Mesenteric fat pad (tissue), 1 donor: ENCODE measurements at regions not wholly inside any gene's neighbourhood (a gene's known extent, or its start where the extent isn't known, plus 50 kb on each side); places are given as distances from the start of the nearest gene placed in this dataset.

Experiments
- DNase-seq: peaks from one replicate; pipeline ENCODE4 v3.0.0-alpha.2; 2020; ENCODE audit warnings: low spot score
- donor health status: DM: yes; HTN: yes; CAD: no.

DNA sequence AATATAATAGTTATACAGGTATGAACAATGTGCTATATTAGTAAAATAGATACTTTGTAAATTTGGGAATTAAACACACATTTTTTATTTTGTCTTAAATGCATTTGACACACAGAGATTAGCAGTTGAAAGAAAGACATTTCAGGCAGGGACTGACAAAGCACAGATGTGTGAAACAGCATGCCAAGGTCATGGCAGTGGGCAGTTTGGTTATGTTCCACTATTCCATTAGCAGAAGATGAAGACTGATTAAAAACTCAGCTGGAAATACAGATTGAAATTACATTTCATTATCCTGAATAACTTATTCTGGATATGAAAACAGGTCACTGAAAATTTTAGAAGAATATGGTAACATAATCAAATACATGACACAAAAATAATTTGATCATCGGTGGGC is 669.8 kb upstream of the LRFN5 start:
- DNase-seq, result no peak

DNA sequence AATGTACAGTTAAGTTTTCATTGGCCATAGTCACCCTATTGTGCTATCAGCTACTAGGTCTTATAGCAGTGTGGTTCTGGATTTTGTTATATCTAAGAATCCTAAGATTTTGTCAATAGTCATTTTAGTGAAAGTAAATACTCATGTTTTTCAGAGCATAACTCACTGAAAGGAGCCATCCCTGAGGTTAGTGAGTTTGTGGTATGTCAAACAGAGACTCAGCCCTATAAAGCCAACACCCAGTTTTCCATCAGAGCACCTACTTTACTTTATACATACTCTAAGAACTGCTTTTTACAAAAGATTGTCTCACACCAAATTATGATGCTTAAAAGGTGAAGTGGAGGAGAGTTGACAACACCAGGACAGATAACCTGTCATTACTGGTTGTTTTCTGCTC is 686.3 kb upstream of the LRFN5 start:
- no peak for DNase-seq

DNA sequence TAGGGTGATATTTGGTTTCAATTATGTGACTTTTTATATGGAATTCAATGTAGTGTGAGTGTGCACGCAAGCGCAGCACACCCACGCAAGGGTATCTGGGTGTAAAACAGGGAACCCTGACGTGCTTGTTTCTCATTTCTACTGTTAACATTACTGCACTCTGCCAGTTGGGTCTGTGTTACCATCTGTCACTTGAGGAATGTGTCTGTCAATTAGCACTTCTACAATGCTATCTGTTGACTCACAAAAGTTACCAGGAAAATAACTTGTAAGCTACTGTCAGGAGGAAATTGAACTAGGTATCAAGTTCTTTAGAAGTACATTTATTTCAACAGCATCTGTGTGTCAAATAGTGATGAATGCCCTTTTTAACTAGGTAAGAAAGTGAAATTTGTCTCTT is 695.5 kb upstream of the LRFN5 start:
- no peak for DNase-seq

DNA sequence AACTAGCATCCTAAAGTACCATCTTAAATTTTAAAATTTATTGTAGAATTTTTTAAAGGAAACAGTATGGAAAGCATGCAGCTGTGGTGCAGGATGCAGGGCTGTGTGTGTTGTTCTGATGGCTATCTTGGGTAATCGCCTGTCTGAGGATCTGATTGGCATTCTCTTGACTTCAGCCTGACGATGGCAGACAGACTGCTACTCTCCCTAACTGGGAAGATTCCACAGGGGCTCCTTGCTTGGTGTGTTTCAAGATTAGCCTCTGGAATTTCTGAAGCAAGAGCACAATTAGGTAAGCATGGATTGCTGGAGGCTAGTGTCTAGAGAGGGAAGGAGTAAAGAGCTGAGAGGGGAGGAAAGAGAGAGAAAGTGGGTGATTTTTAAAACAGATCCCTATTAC is 696.8 kb upstream of the LRFN5 start:
- DNase-seq, result no peak

DNA sequence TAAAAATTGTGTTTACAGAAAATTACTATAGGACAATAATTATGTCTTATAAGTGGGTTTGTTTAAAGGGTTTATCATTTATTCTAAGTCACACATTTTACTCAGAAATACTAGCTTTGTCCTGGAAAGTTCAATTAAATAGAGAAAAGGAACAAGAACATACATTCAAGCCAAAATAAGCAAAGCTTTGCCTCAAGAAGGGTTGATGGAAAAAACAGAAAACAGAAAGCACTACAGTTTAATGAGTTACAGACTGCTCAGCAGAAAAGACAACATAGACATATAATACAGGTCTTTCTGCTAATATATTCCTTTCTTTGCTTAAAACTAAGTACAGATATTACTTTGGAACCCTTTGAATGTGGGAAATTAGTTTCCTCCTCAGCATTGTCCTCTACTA is 703.0 kb upstream of the LRFN5 start:
- DNase-seq, result no peak

DNA sequence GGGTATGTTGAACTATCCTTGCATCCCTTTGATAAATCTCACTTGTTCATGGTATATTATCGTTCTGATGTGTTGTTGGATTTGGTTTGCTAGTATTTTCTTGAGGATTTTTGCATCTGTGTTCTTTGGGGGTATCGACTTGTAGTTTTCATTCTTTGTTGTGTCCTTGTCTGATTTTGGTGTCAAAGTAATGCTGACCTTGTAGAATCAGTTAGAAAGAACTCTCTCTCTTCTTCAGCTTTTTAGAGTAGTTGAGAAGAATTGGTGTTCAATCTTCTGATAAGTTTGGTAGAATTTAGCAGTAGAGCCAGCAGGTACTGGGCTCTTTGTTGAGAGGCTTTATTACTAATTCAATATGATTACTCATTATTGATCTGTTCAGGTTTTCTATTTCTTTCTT is 707.2 kb upstream of the LRFN5 start:
- no peak for DNase-seq

DNA sequence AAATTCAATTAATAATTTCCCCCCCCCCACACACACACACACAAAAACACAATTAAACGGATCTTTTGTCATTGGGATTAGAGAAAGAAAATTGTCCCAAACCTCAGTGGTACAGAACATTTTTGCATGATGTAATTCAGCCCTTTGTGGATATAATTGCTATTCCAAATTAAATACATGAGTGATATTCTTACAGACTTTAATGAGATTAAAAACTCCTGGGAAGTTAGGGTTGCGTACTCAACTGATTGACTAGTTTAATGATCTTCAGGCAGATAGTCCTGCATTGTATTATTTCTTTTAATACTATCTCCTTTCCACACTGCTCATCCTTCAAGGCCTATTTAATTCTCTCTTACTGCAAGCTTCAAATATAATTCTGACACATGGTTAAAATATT is 711.8 kb upstream of the LRFN5 start:
- no peak for DNase-seq

DNA sequence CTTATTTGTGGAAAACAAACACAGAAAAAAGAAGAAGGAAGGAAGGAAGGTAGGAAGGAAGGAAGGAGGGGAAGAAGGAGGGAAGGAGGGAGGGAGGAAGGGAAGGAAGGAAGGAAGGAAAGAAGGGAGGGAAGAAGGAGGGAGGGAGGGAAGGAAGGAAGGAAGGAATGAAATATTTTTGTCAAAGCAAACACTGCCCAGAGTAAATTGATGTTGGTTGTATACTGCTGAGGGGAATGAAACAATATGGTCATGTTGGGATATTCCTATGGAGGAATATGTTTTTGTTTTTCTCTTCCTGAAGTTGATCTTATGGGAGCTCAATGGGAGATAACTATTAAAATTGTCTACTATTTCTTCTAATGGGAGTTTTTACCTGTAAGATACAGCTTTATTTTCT is 717.5 kb upstream of the LRFN5 start:
- no peak for DNase-seq

DNA sequence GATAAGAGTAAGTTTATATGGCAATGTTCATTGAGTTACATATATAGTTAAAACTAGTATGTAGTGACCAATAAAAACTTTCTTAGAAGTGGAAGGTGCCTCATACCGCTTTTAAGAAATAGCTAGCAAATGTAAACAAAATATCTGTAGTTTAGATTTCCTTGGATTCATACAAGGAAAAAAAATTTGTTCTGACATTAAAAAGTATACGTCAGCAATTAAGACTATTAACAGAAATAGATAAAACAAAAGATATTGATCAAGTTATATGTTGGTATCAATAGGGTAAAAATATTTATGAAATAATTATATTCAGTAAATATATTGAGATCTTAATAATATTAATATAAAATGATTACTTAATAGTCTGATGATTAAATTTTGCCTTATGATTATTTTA is 718.8 kb upstream of the LRFN5 start:
- DNase-seq, result no peak

DNA sequence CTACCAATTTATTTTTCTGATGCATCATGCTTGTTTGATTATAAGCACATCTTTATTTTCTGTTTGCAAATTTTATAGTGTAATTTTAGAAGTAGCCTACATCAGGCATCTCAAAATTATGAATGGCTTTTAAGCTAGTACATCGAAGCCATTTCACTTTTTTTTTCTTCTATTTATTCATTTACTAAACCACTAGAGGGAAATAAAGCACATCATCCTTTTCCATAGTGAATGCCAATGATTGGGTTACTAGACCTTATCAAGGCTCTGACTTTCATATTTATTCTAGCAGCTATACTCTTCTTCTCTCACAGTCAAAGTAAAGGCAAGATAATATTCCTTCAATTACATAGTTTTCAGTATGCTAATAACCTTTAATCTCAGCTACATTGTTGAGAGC is 736.4 kb upstream of the LRFN5 start:
- no peak for DNase-seq

DNA sequence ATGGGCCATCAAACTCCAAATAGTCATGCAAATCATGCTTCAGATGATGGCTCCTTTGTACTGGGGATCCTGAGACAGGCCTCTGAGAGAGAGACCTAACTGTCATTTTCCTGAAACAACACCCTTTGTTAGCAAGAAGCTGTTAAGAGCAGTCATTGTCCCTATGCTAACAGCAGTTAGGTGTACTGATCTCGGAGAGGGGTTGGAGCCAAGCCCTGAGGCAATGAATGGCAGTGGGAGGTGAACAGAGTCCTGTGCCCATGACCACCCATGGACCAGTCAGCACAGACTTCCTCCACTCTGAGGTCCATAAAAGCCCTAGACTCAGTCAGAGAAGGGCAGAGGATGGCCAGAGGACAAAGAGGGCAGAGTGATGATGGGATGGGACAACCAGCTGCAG is 747.6 kb upstream of the LRFN5 start:
- no peak for DNase-seq

DNA sequence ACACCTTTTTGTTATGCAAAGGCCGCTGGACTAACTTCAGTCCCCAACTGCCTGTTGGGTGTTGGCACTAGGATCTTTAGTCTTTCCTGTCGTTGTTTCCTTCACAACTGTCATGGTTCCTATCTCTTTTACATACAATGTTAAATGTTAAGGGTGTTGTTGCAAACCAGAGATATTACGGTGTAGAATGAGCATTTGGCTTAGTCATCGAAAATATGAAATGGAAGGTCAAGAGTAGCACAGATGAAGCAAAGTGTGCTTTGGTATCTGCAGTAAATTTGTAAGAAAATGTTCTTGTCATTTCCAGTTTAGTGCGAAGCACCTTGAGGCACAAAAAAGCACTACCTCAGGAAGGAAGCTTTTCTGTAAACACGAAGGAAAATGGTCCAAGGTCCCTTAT is 751.3 kb upstream of the LRFN5 start:
- DNase-seq, result no peak

DNA sequence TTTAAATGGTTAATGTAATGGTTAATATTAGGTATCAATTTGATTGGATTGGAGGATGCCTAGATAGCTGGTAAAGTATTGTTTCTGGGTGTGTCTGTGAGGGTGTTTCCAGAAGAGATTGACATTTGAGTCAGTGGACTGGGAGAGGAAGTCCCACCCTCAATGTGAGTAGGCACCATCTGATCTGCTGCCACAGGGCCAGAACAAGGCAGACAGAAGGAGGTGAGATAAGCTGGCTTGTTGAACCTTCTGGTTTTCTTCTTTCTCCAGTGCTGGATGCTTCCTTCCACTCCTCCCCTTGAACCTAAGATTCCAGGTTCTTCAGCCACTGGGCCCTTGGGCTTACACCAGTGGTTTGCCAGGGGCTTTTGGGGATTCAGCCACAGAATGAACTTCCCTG is 756.5 kb upstream of the LRFN5 start:
- DNase-seq, result no peak

DNA sequence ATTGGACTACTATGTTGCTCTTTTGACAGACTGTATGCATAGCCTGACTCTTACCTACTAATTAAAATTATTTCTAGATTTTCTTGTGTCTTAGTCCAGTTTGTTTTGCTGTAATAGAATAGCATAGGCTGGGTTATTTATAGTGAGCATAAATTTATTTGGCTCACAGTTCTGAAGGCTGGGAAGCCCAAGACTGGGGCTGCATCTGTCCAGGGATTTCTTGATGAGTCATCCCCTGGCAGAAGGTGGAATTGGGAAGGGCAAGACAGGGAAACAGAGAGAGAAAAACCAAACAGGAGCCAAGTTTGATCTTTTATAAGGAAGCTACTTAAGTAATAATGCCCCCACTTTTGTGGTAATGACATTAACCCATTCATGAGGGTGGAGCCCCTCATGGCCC is 759.2 kb upstream of the LRFN5 start:
- no peak for DNase-seq

DNA sequence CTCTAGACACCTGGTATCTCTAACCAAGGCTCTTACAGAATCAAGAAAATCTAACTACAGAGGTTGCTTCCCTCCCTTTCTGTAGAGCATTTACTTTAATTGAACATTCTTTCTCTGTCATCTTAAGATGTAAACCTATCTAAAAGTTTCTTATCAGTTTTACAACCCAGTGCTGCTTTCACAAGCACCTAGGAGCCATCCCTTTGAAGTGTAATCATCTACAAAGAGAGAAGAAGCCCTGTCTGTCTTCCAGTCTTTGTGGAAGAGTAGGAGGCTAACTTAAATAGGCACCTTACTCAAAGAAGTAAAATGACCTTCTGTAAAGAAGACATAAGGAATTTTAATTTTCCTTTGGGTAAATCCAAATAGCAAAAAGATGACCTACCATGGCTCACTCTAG is 763.9 kb upstream of the LRFN5 start:
- DNase-seq, result no peak

DNA sequence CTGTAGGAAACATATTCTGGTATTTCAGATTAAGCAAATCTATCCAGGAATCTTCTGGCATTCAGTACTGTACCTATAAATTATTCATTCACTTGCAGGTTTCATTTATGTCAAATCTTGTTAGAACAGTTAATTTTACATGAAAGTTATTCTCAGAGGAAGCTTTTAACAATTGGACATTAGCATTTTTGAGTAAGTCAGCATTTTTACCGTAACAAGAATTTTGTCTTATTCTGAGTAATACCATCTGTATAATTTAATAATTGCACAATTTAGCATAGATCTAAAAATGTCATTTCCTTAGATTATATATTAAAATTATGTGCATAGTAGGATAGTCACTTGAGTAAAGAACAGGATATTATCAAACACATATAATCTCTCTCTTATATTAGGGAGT is 764.8 kb upstream of the LRFN5 start:
- no peak for DNase-seq

DNA sequence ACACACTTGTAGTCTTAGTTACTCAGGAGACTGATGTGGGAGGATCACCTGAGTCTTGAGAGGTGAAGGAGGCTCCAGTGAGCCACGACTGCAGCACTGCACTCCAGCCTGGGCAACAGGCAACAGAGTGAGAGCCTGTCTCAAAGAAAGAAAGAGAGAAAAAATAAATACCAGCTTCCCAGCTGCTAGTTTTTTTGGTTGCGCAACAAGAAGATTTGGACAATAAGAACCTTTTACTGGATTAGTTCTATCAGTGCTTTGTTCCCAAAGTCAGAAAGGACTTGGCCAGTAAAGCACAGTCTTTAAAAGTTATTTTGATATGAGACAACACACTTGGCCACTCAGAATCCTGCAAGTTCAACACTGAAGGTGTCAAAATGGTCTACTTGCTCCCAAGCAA is 768.1 kb upstream of the LRFN5 start:
- no peak for DNase-seq

DNA sequence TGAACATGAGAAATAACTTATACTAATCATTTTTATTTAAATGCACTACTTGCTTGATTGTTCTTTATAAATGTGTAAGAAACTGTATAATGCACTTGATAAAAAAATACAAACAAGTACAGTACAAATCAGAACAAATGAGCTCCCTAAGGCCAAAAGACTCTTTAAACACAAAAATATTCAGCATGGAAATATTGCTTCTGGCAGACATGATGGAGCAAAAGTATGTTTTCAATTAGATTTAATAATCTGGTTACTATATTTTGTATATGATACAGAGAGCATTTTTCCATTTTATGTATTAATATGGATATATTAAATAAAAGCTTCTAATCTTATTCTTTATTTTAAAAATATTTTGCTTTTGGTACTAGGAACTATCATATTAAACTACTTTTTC is 800.2 kb upstream of the LRFN5 start:
- DNase-seq, result no peak

DNA sequence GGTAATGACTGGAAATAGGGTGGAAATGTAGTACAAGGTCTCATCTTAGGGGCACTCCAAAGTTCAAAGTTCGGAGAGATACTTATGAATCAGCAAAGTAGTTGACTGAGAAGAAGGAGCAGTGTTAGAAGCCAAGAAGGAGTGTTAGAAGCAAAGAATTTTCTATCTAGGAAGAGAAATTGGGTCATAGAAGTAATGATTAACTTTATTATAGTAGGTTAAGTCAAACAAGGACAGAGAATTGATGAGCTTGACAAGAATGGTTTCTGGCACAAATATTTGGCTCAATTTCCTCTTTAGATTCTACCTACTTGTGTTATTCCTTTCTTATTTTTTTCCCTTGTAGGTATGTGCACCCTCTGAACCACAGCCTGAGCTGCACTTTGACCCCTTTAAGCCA is 810.5 kb upstream of the LRFN5 start:
- no peak for DNase-seq

DNA sequence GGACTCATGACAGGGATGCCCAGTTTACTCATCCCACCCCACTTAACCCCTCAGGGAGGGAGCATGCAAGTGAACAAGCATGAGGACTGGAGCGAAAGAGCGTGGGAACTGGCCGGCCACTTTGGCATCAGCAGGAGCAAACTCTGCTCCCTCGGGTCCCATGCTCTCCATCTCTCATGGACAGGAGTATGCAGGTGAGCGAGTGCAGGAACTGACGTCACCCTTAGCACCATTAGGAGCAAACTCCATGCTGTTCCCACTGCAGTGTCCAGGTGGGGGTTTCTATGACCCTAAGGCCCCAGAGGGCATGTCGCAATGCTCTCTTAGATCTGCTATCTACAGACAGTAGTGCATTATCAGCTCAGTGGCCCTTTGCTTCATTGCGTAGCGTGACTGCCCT is 821.8 kb upstream of the LRFN5 start:
- no peak for DNase-seq

DNA sequence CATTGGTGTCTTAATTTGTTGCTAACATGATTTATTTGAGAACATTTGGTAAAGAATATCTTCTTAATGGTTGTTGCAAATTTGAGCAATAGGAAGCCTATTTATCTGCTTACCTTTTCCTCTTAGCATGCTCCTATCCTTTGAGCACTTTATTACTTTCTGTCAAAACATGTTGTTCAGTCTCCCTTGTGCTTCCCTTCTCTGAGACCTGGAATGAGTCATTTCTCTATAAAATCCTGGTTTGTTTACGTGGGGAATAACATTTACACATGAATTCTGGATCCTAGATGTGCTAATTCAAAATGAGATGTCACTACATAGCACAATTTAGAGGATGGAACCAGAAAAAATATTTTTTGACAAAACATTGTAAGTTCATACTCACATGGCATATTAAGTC is 844.0 kb upstream of the LRFN5 start:
- DNase-seq, result no peak

DNA sequence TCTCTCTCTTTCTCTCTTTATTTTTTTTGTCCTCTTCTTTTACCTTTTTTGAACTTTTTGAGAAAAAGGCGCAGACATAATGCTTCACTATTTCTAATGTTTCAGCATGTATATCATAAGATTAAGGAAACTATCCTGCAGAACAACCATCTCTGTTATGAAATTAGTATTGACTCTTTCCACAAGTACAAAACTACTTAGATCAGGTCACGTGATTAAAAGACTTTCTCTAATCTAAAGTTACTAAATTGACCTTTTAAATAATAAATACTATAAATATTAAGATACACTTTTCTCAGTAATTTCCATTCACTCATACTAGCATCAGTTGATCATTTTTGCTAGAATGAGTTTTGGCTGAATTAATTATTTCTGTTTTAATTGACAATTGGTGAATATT is 844.5 kb upstream of the LRFN5 start:
- no peak for DNase-seq

DNA sequence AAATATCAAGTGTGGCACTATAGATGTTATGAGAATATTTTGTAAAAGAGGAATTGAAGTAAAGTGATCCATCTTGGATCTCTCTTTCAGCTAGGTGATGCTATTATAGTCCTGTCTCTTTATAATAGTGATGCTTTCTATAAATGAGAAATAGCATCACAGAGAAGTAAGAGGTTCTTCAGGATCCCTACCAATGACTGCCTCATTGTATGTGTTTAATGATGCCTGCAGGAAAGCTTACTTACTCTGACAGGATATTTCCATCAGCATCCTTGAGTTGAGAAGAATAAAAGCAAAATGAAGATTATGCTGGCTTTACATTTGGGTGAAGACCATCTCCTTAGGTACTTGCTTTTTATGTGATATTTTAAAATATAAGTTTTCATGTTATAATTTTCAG is 846.0 kb upstream of the LRFN5 start:
- DNase-seq, result no peak

DNA sequence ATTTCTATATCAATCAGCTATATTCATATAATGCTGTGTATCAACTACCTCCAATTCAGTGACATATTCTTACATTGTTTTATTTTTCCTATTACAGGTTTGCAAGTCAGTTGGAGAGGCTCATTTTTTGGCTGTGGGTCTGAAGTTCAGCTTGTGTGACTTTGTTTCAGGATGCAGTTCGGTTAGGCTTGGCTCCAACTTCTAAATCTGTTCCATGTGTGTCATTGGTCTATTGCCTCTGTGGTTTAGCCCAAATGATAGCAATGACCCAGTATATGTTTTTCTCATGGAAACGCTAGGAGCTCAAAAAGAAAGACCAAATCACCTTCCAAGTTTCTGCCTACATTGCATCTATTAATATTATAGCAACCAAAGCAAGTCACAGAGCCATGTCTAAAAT is 848.6 kb upstream of the LRFN5 start:
- no peak for DNase-seq
